Inferior parietal cortex (tissue), 1 donor: ENCODE measurements at regions not wholly inside any gene's neighbourhood (a gene's known extent, or its start where the extent isn't known, plus 50 kb on each side); places are given as distances from the start of the nearest gene placed in this dataset.
A peak's percentile ranks its signal among the peaks of the same experiment; 100 is the strongest.
"Not testable (repeated sequence)": the region's sequence is repeated elsewhere in the genome, so short reads cannot be mapped to it uniquely, and the experiment has no call there.

Experiments
- DNase-seq: peaks from one replicate; pipeline ENCODE4 v3.0.0-alpha.2; 2016; ENCODE audit errors: extremely low spot score

- no peak for DNase-seq
Measured at GRCh38 chr11:24357620-24358410, 139.0 kb upstream of the LUZP2 start.

GRCh38 chr11:24372491-24372890, 124.4 kb upstream of the LUZP2 start:
- no peak for DNase-seq

GRCh38 chr11:24373516-24373915, 123.3 kb upstream of the LUZP2 start:
- no peak for DNase-seq

DNA sequence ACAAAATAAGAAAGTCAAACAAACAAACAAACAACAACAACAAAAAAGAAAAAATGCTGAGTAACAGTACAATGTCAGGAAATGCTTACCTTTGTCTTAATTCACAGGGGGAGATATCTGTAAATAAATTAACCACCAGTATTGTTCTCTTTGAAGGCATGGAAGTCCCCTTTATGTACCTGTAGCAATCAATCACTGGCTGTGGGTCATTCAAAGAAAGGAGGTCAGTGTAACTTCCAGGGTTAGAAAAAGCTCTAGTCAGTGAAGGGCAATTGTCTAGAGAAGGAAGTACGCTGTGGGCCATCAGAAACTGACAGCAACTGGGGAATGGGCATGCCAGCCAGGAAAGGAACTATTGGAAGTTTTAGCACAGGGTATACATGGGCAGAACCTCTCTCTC, 121.5 kb upstream of the LUZP2 start:
- DNase-seq, result no peak

DNA sequence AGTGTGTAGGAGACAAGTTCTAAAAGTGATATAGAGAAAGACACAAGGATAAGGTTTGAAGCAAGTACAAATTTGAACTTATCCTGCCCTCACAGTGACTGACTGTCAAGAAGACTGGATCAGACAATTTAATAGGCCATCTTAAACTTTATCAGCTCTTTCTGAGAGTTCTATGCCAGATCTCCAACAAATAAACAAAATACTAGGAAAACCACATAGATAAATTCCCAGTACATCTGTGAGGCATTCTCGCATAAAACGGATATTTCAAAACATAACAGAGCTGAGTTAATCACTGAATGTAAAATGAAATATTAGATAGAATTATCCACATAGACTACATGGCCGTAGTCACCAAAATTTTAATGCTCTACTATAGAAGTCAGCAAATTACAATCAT, 120.9 kb upstream of the LUZP2 start:
- no peak for DNase-seq

GRCh38 chr11:24383137-24383536, 113.7 kb upstream of the LUZP2 start:
- DNase-seq, result no peak

GRCh38 chr11:24384240-24384639, 112.6 kb upstream of the LUZP2 start:
- DNase-seq, result no peak

DNA sequence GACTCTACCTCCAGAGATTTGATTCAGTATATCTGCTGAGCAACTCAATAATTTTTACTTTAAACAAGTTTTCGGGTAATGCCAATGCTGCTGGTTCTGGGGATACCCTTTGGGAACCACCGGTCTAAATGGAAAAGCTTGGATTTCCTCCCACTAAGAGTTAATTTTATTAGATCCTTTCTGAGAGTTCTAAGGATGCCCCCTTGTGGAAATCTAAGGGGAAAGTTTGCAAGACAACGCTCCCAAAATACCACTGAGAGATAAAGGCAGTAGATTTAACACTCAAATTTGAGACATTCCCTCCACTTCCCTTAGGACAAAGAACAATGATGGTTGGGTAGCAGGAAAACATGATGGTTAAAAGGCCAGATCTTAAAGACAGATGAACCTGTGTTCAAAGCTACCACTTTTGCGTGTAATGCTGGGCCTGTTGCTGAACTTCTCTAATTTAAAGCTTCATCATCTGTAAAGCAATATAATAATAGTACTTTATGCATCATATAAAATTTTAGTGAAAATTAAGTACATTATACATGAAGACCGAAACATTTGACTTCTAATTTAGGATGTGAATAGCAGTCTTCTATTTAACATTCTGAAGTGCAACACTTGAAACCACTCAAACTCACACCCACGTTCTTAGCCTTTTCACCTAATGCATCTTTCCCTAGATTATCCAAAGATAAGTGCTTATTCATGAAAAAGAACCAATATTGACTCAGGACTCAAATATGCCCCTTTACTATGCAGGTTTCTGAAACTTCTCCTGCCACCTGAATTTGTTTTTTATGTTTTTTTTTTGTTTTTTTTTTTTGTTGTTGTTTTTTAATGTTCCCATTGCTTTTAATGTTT, 110.1 kb upstream of the LUZP2 start:
- peak; percentile 27 for DNase-seq

DNA sequence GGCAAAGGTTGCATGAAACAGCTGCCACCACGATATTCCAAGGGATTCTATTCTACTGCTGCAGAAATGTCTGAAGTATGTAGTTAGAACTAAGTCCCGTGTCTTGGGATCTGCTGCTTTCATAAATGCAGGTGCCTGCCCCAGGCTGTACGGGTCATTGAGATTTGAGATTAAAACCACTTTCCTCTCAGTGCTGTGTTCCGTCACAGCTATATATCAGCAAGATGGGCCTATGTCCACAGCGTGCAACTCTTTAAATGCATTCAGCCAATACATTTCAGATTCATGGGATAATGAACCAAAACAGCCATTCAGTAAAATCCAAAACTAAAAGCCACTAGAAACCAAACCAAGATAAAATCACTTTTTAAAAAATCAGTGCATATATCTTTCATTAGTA, 107.3 kb upstream of the LUZP2 start:
- DNase-seq, result no peak

DNA sequence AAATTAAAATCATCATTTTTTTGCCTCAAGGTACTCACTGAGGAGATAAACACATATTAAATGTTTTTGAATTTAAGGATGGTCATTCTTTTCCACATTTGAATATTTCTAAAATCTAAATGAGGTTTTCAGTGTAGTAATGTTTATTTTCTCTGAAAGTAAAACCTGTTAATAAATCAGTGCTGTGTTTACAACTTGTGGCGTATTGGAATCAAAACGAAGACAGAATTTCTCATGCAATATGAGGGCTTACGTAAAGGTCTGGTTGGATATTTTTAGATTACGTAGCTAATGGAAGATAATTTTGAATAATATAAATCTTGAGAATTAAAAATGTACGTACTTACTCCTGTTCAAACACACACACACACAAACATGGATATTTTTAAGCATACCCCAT, 106.8 kb upstream of the LUZP2 start:
- DNase-seq, result no peak

- DNase-seq, result no peak
Measured at GRCh38 chr11:24390762-24391161, 106.1 kb upstream of the LUZP2 start.

GRCh38 chr11:24391167-24391566, 105.7 kb upstream of the LUZP2 start:
- DNase-seq, result no peak

DNA sequence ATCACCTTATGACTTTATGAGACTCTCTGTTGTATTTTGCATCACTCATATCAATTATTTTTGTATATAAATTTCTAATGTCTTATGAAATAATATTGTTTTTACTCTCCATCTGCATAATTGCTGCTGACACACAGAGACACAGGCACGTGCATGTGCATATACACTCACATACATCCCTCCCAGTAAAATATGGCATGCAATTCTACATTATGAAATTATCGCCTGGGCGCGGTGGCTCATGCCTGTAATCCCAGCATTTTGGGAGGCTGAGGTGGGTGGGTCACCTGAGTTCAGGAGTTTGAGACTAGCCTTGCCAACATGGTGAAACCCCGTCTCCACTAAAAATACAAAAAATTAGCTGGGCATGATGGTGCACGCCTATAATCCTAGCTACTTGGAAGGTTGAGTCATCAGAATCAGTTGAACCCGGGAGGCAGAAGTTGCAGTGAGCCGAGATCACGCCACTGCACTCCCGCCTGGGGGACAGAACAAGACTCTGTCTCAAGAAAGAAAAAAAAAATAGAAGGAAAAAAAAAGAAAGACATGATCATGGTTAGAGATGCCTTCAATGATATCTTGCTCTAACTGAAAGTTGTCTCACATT, 96.7 kb upstream of the LUZP2 start:
- DNase-seq, result no peak

DNA sequence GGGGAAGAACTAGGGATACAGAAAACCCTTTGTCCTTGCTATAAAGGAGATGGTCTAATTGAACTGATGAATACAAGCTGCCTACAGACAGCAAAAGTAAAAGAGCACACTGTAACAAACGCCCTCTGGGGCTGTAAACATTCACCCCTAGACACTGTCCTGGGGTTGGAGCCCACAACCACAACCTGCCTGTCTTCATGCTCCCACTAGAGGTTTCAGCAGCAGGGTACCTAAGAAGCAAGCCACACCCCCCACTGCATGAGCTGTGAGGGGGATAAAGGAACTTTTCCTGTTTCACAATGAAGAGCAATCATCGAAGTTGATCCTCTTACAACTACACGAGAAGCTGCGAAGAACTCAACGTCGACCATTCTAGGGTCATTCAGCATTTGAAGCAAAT, 90.5 kb upstream of the LUZP2 start:
- no peak for DNase-seq

DNA sequence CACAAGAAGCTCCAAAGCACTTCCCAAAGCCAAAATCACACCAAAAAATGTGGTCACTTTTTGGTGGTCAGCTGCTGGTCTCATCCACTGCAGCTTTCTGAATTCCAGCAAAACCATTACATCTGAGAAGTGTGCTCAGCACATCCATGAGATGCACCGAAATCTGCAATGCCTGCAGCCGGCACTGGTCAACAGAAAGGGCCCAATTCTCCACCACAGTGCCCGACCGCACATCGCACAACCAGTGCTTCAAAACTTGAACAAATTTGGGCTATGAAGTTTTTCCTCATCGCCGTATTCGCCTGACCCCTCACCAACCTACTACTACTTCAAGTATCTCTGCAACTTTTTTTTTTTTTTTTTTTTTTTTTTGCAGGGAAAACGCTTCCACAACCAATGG, 89.9 kb upstream of the LUZP2 start:
- no peak for DNase-seq

DNA sequence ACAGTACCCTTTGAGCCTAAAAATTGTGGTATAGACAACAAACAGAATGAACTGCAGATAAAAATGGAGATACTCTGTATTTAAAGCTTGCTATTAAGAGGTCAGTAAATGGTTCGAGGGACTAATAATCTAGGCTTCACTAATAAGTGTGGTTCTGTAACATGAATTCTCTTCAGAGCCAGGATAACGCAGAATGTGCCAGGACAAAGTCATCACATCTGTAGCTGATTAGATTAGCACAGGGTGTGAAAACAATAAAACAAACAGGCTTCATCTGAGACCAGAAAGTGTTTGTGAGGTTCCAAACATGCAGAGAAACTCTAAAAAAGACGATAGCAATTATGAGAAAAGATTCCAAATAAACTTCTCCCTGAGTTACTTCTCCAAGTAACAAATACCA, 89.1 kb upstream of the LUZP2 start:
- DNase-seq, result no peak

DNA sequence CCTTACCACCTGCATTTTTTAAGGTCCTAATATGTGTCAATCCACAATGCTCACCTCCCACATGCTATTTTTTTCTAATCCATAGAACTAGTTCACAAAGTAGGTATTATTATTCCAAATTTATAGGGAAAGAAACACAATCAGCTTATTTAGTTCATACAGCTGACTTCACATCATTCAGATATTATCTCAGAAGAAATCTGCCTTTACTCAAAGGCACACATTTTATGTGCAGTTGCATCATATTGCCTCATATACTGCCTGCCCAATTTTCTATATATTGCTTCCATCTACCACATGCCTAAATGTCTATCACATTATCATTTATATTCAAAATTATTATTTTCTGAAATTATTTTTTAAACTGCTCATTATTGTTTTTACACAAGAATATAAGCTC, 88.7 kb upstream of the LUZP2 start:
- DNase-seq, result no peak

- DNase-seq, result no peak
Measured at GRCh38 chr11:24411791-24412190, 85.1 kb upstream of the LUZP2 start.

DNA sequence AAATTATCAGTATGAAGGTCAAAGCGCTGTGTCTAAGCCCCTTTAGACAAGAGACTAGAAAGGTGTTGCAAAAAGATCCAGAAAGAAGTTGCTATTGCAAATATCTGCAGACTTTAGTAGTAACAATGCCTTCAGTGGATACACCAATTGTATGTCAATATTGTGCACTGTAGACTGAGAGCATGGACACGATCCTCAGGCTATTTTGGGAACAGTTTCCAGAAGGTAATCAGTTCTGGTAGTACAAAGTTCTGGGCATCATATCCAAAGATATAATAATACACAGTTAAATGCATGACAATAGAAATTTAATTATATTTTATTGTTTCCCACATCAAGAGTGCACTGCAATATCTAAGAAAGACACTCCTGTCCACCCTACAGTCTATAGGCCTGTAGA, 84.1 kb upstream of the LUZP2 start:
- no peak for DNase-seq

- no peak for DNase-seq
Measured at GRCh38 chr11:24413391-24413790, 83.5 kb upstream of the LUZP2 start.

GRCh38 chr11:24415955-24416636, 80.8 kb upstream of the LUZP2 start:
- DNase-seq, result not testable (repeated sequence)

DNA sequence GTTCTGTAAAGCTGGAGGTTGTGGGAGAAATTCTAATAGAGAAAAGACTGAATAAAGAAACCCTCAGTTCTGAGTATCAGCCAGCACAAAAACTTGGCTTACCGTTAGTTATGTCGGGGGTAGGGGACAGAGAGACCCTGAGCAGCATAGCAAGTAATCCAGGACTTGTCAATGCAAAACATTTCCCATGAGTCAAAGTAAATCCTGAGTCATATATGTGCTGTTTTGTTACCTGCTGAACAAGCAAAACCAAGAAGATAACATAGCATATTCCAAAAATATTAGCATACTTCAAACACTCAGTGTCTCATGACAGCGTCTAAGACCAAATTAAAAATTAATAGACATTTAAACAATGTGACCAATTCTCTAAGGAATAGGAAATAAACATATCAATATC, 75.1 kb upstream of the LUZP2 start:
- DNase-seq, result no peak
